GM23338 (cell line): ENCODE measurements at regions not wholly inside any gene's neighbourhood (a gene's known extent, or its start where the extent isn't known, plus 50 kb on each side); places are given as distances from the start of the nearest gene placed in this dataset.

Experiments used
- ATAC-seq: fragments of 200-7000 bp; cut with Tn5 transposase; 3 replicates; pipeline ENCODE4 v1.9.1; 2020
- DNase-seq: peaks from one replicate; pipeline ENCODE4 v3.0.0-alpha.2; 2015; ENCODE audit warnings: low spot score
- H2AFZ ChIP-seq: fragments of 200-600 bp; sonication (generic); 2 replicates; pipeline ENCODE4 v1.8.0; 2016; ENCODE audit warnings: antibody characterized with exemption, mild to moderate bottlenecking, moderate library complexity
- H3F3A ChIP-seq: fragments of 200-600 bp; sonication (generic); replicated peaks from 2 replicates; pipeline ENCODE4 v1.8.0; 2017; ENCODE audit warnings: antibody characterized with exemption, mixed run types, low read depth
- H3K27ac ChIP-seq: fragments of 200-600 bp; sonication (generic); 2 replicates; pipeline ENCODE4 v1.6.1; 2016; ENCODE audit warnings: low read depth
- H3K27me3 ChIP-seq: fragments of 200-600 bp; sonication (generic); 2 replicates; pipeline ENCODE4 v1.8.0; 2016; ENCODE audit warnings: mild to moderate bottlenecking, mixed run types, moderate library complexity; ENCODE audit not compliant: insufficient read depth
- H3K36me3 ChIP-seq: fragments of 200-600 bp; sonication (generic); 2 replicates; pipeline ENCODE4 v1.8.0; 2016; ENCODE audit warnings: mild to moderate bottlenecking; ENCODE audit not compliant: insufficient read depth
- H3K4me1 ChIP-seq: fragments of 200-600 bp; sonication (generic); 2 replicates; pipeline ENCODE4 v1.8.0; 2016; ENCODE audit warnings: mild to moderate bottlenecking, moderate library complexity; ENCODE audit not compliant: insufficient read depth
- H3K4me2 ChIP-seq: fragments of 200-600 bp; sonication (generic); 2 replicates; pipeline ENCODE4 v1.7.1; 2017; ENCODE audit warnings: mixed run types
- H3K4me3 ChIP-seq: fragments of 200-600 bp; sonication (generic); 2 replicates; pipeline ENCODE4 v1.6.1; 2016; ENCODE audit warnings: mixed run types
- H3K79me2 ChIP-seq: fragments of 200-600 bp; sonication (generic); replicated peaks from 2 replicates; pipeline ENCODE4 v1.8.0; 2017; ENCODE audit warnings: mild to moderate bottlenecking; ENCODE audit not compliant: insufficient read depth
- H3K9me2 ChIP-seq: fragments of 200-600 bp; sonication (generic); 2 replicates; pipeline ENCODE4 v1.8.0; 2017; ENCODE audit not compliant: insufficient read depth
- H4K20me1 ChIP-seq: fragments of 200-600 bp; sonication (generic); replicated peaks from 2 replicates; pipeline ENCODE4 v1.8.0; 2017; ENCODE audit warnings: mild to moderate bottlenecking; ENCODE audit not compliant: insufficient read depth
- H3K27ac Mint-ChIP-seq: 2 replicates; pipeline ENCODE4 v1.8.0; 2020; ENCODE audit warnings: inconsistent platforms, mild to moderate bottlenecking, moderate library complexity, mixed read lengths
- H3K27me3 Mint-ChIP-seq: 3 replicates; pipeline ENCODE4 v1.8.0; 2022; ENCODE audit warnings: low read depth, mild to moderate bottlenecking, moderate library complexity, mixed read lengths, inconsistent platforms; ENCODE audit not compliant: insufficient read depth, poor library complexity
- H3K36me3 Mint-ChIP-seq: 3 replicates; pipeline ENCODE4 v1.8.0; 2021; ENCODE audit warnings: low read depth, mild to moderate bottlenecking, inconsistent platforms, moderate library complexity, mixed read lengths
- H3K4me1 Mint-ChIP-seq: 3 replicates; pipeline ENCODE4 v1.8.0; 2020; ENCODE audit warnings: mild to moderate bottlenecking, inconsistent platforms, mixed read lengths
- H3K4me3 Mint-ChIP-seq: 3 replicates; pipeline ENCODE4 v1.8.0; 2021; ENCODE audit warnings: moderate library complexity, mild to moderate bottlenecking, inconsistent platforms, mixed read lengths
- H3K9me3 Mint-ChIP-seq: 3 replicates; pipeline ENCODE4 v1.8.0; 2020; ENCODE audit warnings: moderate library complexity, mild to moderate bottlenecking, inconsistent platforms, mixed read lengths
- CREB1 ChIP-seq: fragments of 250-450 bp; sonication (Bioruptor Pico); IDR thresholded peaks from 2 replicates; pipeline ENCODE4 v1.5.0; 2020; ENCODE audit warnings: low read depth, mild to moderate bottlenecking, moderate library complexity
- CTCF ChIP-seq, 2 experiments: fragments of 200-600 bp in 1 of 2; sonication (generic) in 1 of 2; conservative IDR thresholded peaks; 2 replicates each; pipeline versions ENCODE4 v1.5.1 to v1.6.1; 2016 to 2017; ENCODE audit warnings: antibody characterized with exemption in 2 of 2, low read depth in 2 of 2, mild to moderate bottlenecking in 2 of 2, moderate library complexity in 1 of 2
- ETS1 ChIP-seq: IDR thresholded peaks from 2 replicates; pipeline ENCODE4 v1.6.1; 2016; ENCODE audit warnings: antibody characterized with exemption
- EZH2 ChIP-seq: fragments of 200-600 bp; sonication (generic); IDR thresholded peaks from one replicate; pipeline ENCODE4 v1.8.0; 2017; ENCODE audit warnings: antibody characterized with exemption, mild to moderate bottlenecking, low read depth; ENCODE audit not compliant: unreplicated experiment
- EZH2phosphoT487 ChIP-seq: fragments of 200-600 bp; sonication (generic); IDR thresholded peaks from one replicate; pipeline ENCODE4 v1.8.1; 2018; ENCODE audit warnings: antibody characterized with exemption; ENCODE audit not compliant: unreplicated experiment
- JUNB ChIP-seq: IDR thresholded peaks from one replicate; pipeline ENCODE4 v1.6.1; 2016; ENCODE audit warnings: antibody characterized with exemption; ENCODE audit not compliant: unreplicated experiment
- NANOG ChIP-seq: IDR thresholded peaks from 2 replicates; pipeline ENCODE4 v1.6.1; 2016; ENCODE audit warnings: antibody characterized with exemption, borderline replicate concordance
- POLR2AphosphoS5 ChIP-seq: IDR thresholded peaks from 2 replicates; pipeline ENCODE4 v1.6.1; 2016; ENCODE audit warnings: antibody characterized with exemption, low read depth
- STAT1 ChIP-seq: IDR thresholded peaks from one replicate; pipeline ENCODE4 v1.6.1; 2016; ENCODE audit warnings: antibody characterized with exemption; ENCODE audit not compliant: unreplicated experiment
- ZNF114 ChIP-seq: fragments of 250-450 bp; sonication (Bioruptor Pico); IDR thresholded peaks from 2 replicates; pipeline ENCODE4 v1.5.0; 2020; ENCODE audit warnings: mild to moderate bottlenecking, moderate library complexity
- ZNF331 ChIP-seq: fragments of 250-450 bp; sonication (Bioruptor Pico); IDR thresholded peaks from 2 replicates; pipeline ENCODE4 v1.5.0; 2020; ENCODE audit warnings: low read depth, mild to moderate bottlenecking, moderate library complexity
- ZNF462 ChIP-seq: fragments of 250-450 bp; sonication (Bioruptor Pico); IDR thresholded peaks from 2 replicates; pipeline ENCODE4 v1.5.0; 2020; ENCODE audit warnings: mild to moderate bottlenecking, moderate library complexity
- TF ChIP-seq, protein P1 (sequence below): IDR thresholded peaks from one replicate; pipeline ENCODE4 v1.6.1; 2018; ENCODE audit warnings: antibody characterized with exemption; ENCODE audit not compliant: unreplicated experiment

DNA sequence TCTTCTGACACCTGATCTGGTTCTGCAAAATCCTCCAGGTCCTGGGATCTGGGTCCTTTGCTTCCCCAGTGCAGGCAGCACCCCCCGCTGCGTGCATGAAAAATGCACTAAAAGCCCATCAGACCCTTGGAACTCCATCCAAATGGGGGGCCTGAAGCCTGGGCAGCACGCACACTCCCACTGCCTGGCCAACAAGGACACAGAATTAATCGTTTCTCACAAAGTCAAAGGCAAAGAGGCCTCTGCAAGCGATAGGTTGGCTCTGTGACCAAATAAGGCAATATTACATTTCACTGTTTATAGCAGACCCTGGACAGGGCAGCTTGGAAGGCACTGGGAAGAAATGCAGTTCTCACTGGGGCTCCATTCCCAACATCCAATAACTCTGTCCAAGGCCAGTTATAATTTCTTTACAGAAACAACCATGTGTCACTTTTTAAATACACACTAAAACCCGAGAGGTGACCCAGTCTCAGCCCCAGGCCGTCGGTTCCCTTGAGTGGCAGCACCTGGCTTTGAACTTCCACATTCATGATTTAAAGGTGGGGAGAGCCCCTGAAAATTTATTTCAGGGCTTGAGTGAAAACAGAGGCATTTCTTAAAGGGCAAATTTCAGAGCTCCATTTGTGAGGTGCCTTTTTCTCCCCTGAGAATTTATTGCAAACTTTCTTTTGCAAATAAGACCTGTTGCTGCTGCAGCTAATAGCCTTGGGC is 114.4 kb upstream of the ANO1 start:
- H3K36me3 Mint-ChIP-seq: no peaks in the 10 kb centered on the region; the same call in 2 of the 3 replicates

More for the DNA sequence above, 114.4 kb upstream of the ANO1 start:
- Mint-ChIP-seq H3K27me3 (peaks cover 16% of the 10 kb centered on the region), H3K9me3 (peaks cover 8% of the 10 kb centered on the region; the same call in 2 of the 3 replicates), H3K4me3 (no peak overlapping the region), H3K27ac (peak overlapping the region; percentile 87), H3K4me1 (peaks cover 33% of the 10 kb centered on the region)
- Histone ChIP-seq H3K4me3 (no peak overlapping the region), H2AFZ (no peak overlapping the region), H3K79me2 (no peaks in the 10 kb centered on the region), H3F3A (no peaks in the 10 kb centered on the region), H4K20me1 (no peaks in the 10 kb centered on the region), H3K27me3 (no peaks in the 10 kb centered on the region), H3K9me2 (no peaks in the 10 kb centered on the region), H3K4me1 (peaks cover 15% of the 10 kb centered on the region), H3K4me2 (0 out of 2 replicates have a peak overlapping the region, but pooled peaks have one; percentile 18), H3K27ac (0 out of 2 replicates have a peak overlapping the region, but pooled peaks have one; percentile 14), H3K36me3 (no peaks in the 10 kb centered on the region)
- TF ChIP-seq ZNF462 (CRISPR knock-in tag): no peak
- no peak for TF ChIP-seq CTCF (conservative IDR thresholded peaks at IDR 0.05; ENCODE audit: low read depth in 2 of 2)
- TF ChIP-seq, protein P1, sequence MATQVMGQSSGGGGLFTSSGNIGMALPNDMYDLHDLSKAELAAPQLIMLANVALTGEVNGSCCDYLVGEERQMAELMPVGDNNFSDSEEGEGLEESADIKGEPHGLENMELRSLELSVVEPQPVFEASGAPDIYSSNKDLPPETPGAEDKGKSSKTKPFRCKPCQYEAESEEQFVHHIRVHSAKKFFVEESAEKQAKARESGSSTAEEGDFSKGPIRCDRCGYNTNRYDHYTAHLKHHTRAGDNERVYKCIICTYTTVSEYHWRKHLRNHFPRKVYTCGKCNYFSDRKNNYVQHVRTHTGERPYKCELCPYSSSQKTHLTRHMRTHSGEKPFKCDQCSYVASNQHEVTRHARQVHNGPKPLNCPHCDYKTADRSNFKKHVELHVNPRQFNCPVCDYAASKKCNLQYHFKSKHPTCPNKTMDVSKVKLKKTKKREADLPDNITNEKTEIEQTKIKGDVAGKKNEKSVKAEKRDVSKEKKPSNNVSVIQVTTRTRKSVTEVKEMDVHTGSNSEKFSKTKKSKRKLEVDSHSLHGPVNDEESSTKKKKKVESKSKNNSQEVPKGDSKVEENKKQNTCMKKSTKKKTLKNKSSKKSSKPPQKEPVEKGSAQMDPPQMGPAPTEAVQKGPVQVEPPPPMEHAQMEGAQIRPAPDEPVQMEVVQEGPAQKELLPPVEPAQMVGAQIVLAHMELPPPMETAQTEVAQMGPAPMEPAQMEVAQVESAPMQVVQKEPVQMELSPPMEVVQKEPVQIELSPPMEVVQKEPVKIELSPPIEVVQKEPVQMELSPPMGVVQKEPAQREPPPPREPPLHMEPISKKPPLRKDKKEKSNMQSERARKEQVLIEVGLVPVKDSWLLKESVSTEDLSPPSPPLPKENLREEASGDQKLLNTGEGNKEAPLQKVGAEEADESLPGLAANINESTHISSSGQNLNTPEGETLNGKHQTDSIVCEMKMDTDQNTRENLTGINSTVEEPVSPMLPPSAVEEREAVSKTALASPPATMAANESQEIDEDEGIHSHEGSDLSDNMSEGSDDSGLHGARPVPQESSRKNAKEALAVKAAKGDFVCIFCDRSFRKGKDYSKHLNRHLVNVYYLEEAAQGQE: no peak
- no peak for TF ChIP-seq JUNB
- TF ChIP-seq ZNF331 (CRISPR knock-in tag): no peak
- TF ChIP-seq EZH2: no peak
- no peak for TF ChIP-seq POLR2AphosphoS5
- no peak for TF ChIP-seq ZNF114 (CRISPR knock-in tag)
- no peak for TF ChIP-seq STAT1
- no peak for TF ChIP-seq ETS1
- no peak for TF ChIP-seq NANOG
- no peak for TF ChIP-seq EZH2phosphoT487
- TF ChIP-seq CREB1 (CRISPR knock-in tag): no peak
- DNase-seq: peak; percentile 27
- ATAC-seq: peak; percentile 46
